DOHH2 (cell line): ENCODE measurements at regions not wholly inside any gene's neighbourhood (a gene's known extent, or its start where the extent isn't known, plus 50 kb on each side); places are given as distances from the start of the nearest gene placed in this dataset.

Experiments used
- H3F3A ChIP-seq: fragments of 200-600 bp; sonication (generic), shearing (Covaris generic); 2 replicates; pipeline ENCODE4 v1.6.0; 2016; ENCODE audit warnings: antibody characterized with exemption, mild to moderate bottlenecking; ENCODE audit not compliant: control insufficient read depth, insufficient read depth
- H3K27ac ChIP-seq: fragments of 200-600 bp; sonication (generic); 2 replicates; pipeline ENCODE4 v1.5.1; 2014; ENCODE audit warnings: low read depth, mild to moderate bottlenecking, low read length, moderate library complexity
- H3K27me3 ChIP-seq: fragments of 200-600 bp; sonication (generic); 2 replicates; pipeline ENCODE4 v1.6.1; 2014; ENCODE audit warnings: mild to moderate bottlenecking, low read length, mixed read lengths; ENCODE audit not compliant: control insufficient read depth
- H3K36me3 ChIP-seq: fragments of 200-600 bp; sonication (generic); 2 replicates; pipeline ENCODE4 v1.6.1; 2014; ENCODE audit warnings: mild to moderate bottlenecking, low read length, moderate library complexity, mixed read lengths; ENCODE audit not compliant: control insufficient read depth
- H3K4me1 ChIP-seq: fragments of 200-600 bp; sonication (generic); 2 replicates; pipeline ENCODE4 v1.6.1; 2014; ENCODE audit warnings: mild to moderate bottlenecking, low read length, mixed read lengths; ENCODE audit not compliant: control insufficient read depth
- H3K4me2 ChIP-seq: fragments of 200-600 bp; sonication (generic); 2 replicates; pipeline ENCODE4 v1.6.0; 2014; ENCODE audit warnings: mild to moderate bottlenecking, low read length, moderate library complexity
- H3K4me3 ChIP-seq: fragments of 200-600 bp; sonication (generic); 2 replicates; pipeline ENCODE4 v1.5.1; 2014; ENCODE audit warnings: mild to moderate bottlenecking, low read length, mixed read lengths
- H3K79me2 ChIP-seq: fragments of 200-600 bp; sonication (generic); 2 replicates; pipeline ENCODE4 v1.6.1; 2014; ENCODE audit warnings: mild to moderate bottlenecking, low read length, mixed read lengths; ENCODE audit not compliant: control insufficient read depth
- H3K9me2 ChIP-seq: fragments of 200-600 bp; sonication (generic); replicated peaks from 2 replicates; pipeline ENCODE4 v1.6.1; 2014; ENCODE audit warnings: mild to moderate bottlenecking, low read length, mixed read lengths; ENCODE audit not compliant: control insufficient read depth
- H3K9me3 ChIP-seq: fragments of 200-600 bp; sonication (generic); 2 replicates; pipeline ENCODE4 v1.6.1; 2014; ENCODE audit warnings: antibody characterized with exemption, low read length, mixed read lengths; ENCODE audit not compliant: control insufficient read depth, insufficient read depth
- H4K20me1 ChIP-seq: fragments of 200-600 bp; sonication (generic); 2 replicates; pipeline ENCODE4 v1.6.0; 2014; ENCODE audit warnings: low read depth, mild to moderate bottlenecking, antibody characterized with exemption, low read length, moderate library complexity; ENCODE audit not compliant: control insufficient read depth, insufficient read depth
- EZH2phosphoT487 ChIP-seq: fragments of 200-600 bp; sonication (generic); IDR thresholded peaks from 2 replicates; pipeline ENCODE4 v1.6.1; 2017; ENCODE audit warnings: borderline replicate concordance, mild to moderate bottlenecking, antibody characterized with exemption, low read length, moderate library complexity, mixed read lengths
- TF ChIP-seq, protein P1 (sequence below): fragments of 200-600 bp; sonication (generic); IDR thresholded peaks from one replicate; pipeline ENCODE4 v1.5.1; 2014; ENCODE audit warnings: antibody characterized with exemption, mild to moderate bottlenecking, low read depth, low read length; ENCODE audit not compliant: poor library complexity, severe bottlenecking

DNA sequence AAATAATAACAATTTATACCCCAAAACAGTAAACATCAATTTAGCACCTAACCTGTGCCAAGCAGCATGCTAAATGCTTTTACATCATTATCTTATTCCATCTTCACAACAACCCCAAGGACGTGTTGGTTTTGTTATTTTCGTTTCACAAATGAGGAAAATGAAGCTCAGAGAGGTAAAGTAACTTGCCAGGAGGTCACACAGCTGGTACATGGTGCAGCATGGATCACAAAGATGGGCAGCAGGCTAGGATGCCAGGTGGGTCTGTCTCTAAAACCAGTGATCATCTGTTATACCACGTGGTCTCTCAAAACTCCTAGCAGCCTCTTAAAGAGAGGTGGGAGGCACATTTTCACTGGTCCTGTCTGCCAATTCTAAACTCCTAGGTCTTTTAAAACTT lies 323.6 kb upstream of the F9 start:
- H3K36me3 ChIP-seq, result no peaks in the 10 kb centered on the region
- H3K79me2 ChIP-seq, result no peaks in the 10 kb centered on the region
- H3K4me1 ChIP-seq, result no peaks in the 10 kb centered on the region
- TF ChIP-seq EZH2phosphoT487, result no peak
- TF ChIP-seq, protein P1, sequence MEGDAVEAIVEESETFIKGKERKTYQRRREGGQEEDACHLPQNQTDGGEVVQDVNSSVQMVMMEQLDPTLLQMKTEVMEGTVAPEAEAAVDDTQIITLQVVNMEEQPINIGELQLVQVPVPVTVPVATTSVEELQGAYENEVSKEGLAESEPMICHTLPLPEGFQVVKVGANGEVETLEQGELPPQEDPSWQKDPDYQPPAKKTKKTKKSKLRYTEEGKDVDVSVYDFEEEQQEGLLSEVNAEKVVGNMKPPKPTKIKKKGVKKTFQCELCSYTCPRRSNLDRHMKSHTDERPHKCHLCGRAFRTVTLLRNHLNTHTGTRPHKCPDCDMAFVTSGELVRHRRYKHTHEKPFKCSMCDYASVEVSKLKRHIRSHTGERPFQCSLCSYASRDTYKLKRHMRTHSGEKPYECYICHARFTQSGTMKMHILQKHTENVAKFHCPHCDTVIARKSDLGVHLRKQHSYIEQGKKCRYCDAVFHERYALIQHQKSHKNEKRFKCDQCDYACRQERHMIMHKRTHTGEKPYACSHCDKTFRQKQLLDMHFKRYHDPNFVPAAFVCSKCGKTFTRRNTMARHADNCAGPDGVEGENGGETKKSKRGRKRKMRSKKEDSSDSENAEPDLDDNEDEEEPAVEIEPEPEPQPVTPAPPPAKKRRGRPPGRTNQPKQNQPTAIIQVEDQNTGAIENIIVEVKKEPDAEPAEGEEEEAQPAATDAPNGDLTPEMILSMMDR, result no peak
- H3K27ac ChIP-seq, result no peak overlapping the region
- no peaks in the 10 kb centered on the region for H3K9me2 ChIP-seq
- no peaks in the 10 kb centered on the region for H4K20me1 ChIP-seq
- no peak overlapping the region for H3K4me2 ChIP-seq
- no peak overlapping the region for H3K4me3 ChIP-seq
- H3F3A ChIP-seq, result no peaks in the 10 kb centered on the region
- no peaks in the 10 kb centered on the region for H3K9me3 ChIP-seq
- H3K27me3 ChIP-seq, result no peaks in the 10 kb centered on the region

DNA sequence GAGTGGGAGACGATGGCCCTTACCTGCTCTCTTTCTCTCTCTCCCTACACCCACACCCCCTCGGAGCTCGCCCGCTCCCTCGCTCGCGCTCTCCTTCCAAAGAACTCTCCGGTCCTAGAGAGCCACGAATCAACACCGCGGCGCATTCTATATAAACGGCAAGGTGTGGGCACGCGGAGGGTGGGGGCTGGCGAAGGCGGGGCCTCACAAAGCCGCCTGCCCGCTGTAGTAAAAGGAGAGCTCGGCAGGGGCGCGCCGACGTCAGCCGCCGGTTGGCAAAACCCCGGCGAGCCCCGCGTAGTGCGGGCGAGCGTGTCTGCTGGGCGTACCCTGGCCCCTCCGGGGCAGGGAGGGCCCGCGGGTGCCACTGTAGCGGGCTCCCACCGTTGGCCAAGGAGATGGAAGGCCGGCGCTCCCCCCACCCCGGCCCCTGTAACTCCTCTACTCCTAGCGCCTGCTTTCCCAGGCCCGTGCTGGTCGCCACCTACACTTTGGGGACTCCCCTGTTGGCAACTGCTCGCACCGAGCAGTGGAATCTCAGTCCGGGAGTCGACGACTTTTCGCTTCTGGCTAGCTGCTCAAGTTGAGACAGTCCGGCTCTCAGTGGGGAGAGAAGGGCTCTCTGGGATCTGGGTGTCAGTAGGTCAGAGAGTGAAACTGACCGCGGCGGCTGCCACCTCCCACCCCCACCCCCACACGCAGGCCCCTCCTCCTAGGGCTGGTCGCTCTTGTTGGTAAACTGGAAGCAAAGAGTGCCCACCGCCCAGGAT lies 325.5 kb upstream of the F9 start:
- TF ChIP-seq, protein P1, result no peak
- no peak for TF ChIP-seq EZH2phosphoT487
- Histone ChIP-seq H3K9me3 (no peaks in the 10 kb centered on the region), H3K4me2 (no peak overlapping the region), H3K79me2 (no peaks in the 10 kb centered on the region), H3K27me3 (no peaks in the 10 kb centered on the region), H3K27ac (no peak overlapping the region), H3F3A (no peaks in the 10 kb centered on the region), H3K36me3 (no peaks in the 10 kb centered on the region), H3K4me1 (no peaks in the 10 kb centered on the region), H3K4me3 (no peak overlapping the region), H4K20me1 (no peaks in the 10 kb centered on the region), H3K9me2 (no peaks in the 10 kb centered on the region)

DNA sequence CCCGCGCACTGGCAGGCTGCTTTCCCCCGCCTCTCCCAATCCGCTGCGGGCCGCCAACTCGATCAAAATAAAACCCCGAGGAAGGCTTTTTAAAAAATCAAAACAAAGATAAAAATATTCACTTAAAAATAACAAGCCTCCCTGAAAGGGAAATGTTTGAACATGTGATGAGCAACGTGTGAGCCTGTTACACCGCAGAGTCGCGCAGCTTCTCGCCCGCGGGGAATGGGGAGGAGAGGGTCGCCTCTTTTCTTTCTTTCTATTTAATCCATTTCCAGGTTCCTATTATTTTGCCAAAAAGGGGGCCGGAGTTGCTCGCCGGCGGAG lies 326.0 kb upstream of the F9 start:
- Histone ChIP-seq H3K4me3 (no peak overlapping the region), H3K4me2 (no peak overlapping the region), H4K20me1 (no peaks in the 10 kb centered on the region), H3K9me2 (no peaks in the 10 kb centered on the region), H3K27me3 (no peaks in the 10 kb centered on the region), H3K27ac (no peak overlapping the region), H3K79me2 (no peaks in the 10 kb centered on the region), H3F3A (no peaks in the 10 kb centered on the region), H3K9me3 (no peaks in the 10 kb centered on the region), H3K36me3 (no peaks in the 10 kb centered on the region), H3K4me1 (no peaks in the 10 kb centered on the region)
- TF ChIP-seq EZH2phosphoT487, result no peak
- TF ChIP-seq, protein P1, result no peak
